Sigmoid colon (tissue), 6 donors: ENCODE measurements at regions not wholly inside any gene's neighbourhood (a gene's known extent, or its start where the extent isn't known, plus 50 kb on each side); places are given as distances from the start of the nearest gene placed in this dataset.

Source experiments
- DNase-seq: peaks from one replicate; pipeline ENCODE4 v3.0.0-alpha.2; 2019
- H3K27ac ChIP-seq, 4 donors: fragments of 200-600 bp; sonication (generic); one replicate each; pipeline ENCODE4 v1.5.1; 2016 to 2019; ENCODE audit warnings: mild to moderate bottlenecking in 1 of 4
- H3K27me3 ChIP-seq, 3 donors: fragments of 200-600 bp; sonication (generic); one replicate each; pipeline ENCODE4 v1.5.1; 2019; ENCODE audit warnings: mild to moderate bottlenecking in 1 of 3
- H3K36me3 ChIP-seq, 4 donors: fragments of 200-600 bp; sonication (generic); one replicate each; pipeline ENCODE4 v1.5.1; 2016 to 2019
- H3K4me1 ChIP-seq, 4 donors: fragments of 200-600 bp; sonication (generic); one replicate each; pipeline ENCODE4 v1.5.1; 2017 to 2019
- H3K4me3 ChIP-seq, 4 donors: fragments of 200-600 bp; sonication (generic); one replicate each; pipeline ENCODE4 v1.5.1; 2017 to 2019; ENCODE audit warnings: mild to moderate bottlenecking in 2 of 4, moderate library complexity in 1 of 4
- H3K9me3 ChIP-seq, 4 donors: fragments of 200-600 bp in 3 of 4; sonication (generic) in 3 of 4; one replicate each; pipeline versions ENCODE4 v1.5.1 to v1.6.1; 2013 to 2019
- CTCF ChIP-seq, 4 experiments: fragments of 450-650 bp in 3 of 4; fragments of 200-600 bp in 1 of 4; IDR thresholded peaks; one replicate each; pipeline ENCODE4 v1.5.1; 2016 to 2019; ENCODE audit warnings: antibody characterized with exemption in 4 of 4, mild to moderate bottlenecking in 3 of 4, moderate library complexity in 2 of 4
- EP300 ChIP-seq, 4 donors: sonication (generic); formaldehyde crosslinking; IDR thresholded peaks; one replicate each; pipeline ENCODE4 v1.6.1; 2017; ENCODE audit warnings: antibody characterized with exemption in 4 of 4
- POLR2A ChIP-seq, 2 donors: fragments of 450-650 bp; IDR thresholded peaks; one replicate each; pipeline ENCODE4 v1.6.1; 2016; ENCODE audit warnings: antibody characterized with exemption in 2 of 2, mild to moderate bottlenecking in 2 of 2, moderate library complexity in 2 of 2
- POLR2AphosphoS5 ChIP-seq, 4 donors: sonication (generic); formaldehyde crosslinking; IDR thresholded peaks; one replicate each; pipeline ENCODE4 v1.6.1; 2017; ENCODE audit warnings: antibody characterized with exemption in 4 of 4
- WGBS, 2 donors: extraction: QIAGEN DNeasy Blood & Tissue Kit; methylation state at CpG; one replicate each; pipeline ENCODE4 v1.1.7; 2013; 5-methylcytosine and 5-hydroxymethylcytosine counted together
- intact Hi-C: fragments of 100-400 bp; cut with DNase I; formaldehyde crosslinking; loops from one replicate; pipeline ENCODE4 v1.15.1; 2023
- donor health status: healthy with polysubstance abuse.
- donor health status: healthy.

DNA sequence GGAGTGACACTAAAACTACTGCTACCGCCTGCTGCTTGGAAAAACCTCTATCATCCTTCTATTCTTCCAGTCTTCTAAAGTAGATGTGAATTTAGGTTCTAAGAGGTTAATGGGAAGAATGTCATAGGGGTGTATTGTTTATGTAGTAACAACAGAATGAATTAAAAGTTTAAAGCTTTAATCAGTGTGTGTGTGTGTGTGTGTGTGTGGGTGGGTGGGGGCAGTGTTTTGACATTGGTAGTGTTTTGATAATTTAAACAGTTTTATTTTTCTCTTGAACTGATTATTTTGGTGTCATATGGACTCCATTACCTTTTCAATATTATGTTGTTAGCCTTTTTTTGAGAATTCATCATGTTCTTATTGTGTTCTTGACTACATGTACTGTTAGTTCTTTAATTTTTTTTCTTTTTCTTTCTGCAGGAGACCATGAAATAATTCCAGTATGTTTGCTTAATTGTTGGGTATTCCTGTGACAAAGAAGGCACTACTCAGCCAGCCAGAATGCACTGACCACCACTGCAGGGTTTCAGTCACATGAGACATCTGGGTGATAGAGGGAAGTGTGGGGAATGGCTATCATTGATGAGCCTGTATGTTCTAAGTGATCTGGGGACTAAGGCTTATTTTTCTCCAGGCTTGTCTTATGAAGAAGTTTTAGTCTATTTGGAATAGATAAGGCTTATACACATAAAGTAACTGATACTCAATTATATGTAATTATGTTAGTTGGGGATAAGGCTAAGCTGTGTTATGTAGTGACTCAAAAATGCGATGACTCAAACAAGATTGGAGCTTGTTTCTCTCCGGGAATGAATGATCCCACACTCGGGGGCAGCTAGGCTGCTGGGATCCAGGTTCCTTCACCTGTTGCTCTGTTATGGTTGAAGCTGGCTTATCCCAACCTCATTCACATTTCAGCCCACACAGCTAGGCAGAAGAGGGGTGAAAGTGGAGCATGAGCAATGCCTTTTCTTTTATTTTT is 50.2 kb upstream of the ACTBL2 start:
- TF ChIP-seq POLR2A (IDR thresholded peaks at IDR 0.05) (no peak), POLR2AphosphoS5 (IDR thresholded peaks at IDR 0.05) (no peak), CTCF (IDR thresholded peaks at IDR 0.05) (no peak), EP300 (IDR thresholded peaks at IDR 0.05) (no peak)
- DNase-seq: no peak

More for the DNA sequence above, 50.2 kb upstream of the ACTBL2 start:
- Histone ChIP-seq H3K36me3 (no peaks in the 10 kb centered on the region), H3K27ac (no peak overlapping the region), H3K27me3 (no peaks in the 10 kb centered on the region), H3K9me3 (no peaks in the 10 kb centered on the region), H3K4me1 (no peaks in the 10 kb centered on the region), H3K4me3 (no peak overlapping the region)
- WGBS, 2 donors: 79 to 83% methylated on average over 4 of the region's 4 CpGs
- intact Hi-C loops: no loop called here
